Central memory CD8-positive, alpha-beta T cell (primary cell): ENCODE measurements at regions not wholly inside any gene's neighbourhood (a gene's known extent, or its start where the extent isn't known, plus 50 kb on each side); places are given as distances from the start of the nearest gene placed in this dataset.

Experiments used
- ATAC-seq: fragments of 150-1000 bp; cut with Tn5 transposase; replicated peaks from 2 replicates; pipeline ENCODE4 v1.10.0; 2022; ENCODE audit warnings: mild to moderate bottlenecking, moderate FRiP score, moderate number of reproducible peaks; ENCODE audit not compliant: poor library complexity, severe bottlenecking; ENCODE audit errors: extremely low read depth
- DNase-seq, 2 donors: peaks; one replicate each; pipeline ENCODE4 v3.0.0; 2021; ENCODE audit warnings: low spot score in 2 of 2
- H3K27ac Mint-ChIP-seq: one replicate; pipeline ENCODE4 v1.8.0; 2022; ENCODE audit warnings: low read depth, mild to moderate bottlenecking, moderate library complexity, mixed read lengths
- H3K27me3 Mint-ChIP-seq: one replicate; pipeline ENCODE4 v1.8.0; 2022; ENCODE audit warnings: mixed read lengths
- H3K36me3 Mint-ChIP-seq: one replicate; pipeline ENCODE4 v1.8.0; 2022; ENCODE audit warnings: mild to moderate bottlenecking, moderate library complexity, mixed read lengths; ENCODE audit not compliant: insufficient read depth
- H3K4me1 Mint-ChIP-seq: one replicate; pipeline ENCODE4 v1.8.0; 2022; ENCODE audit warnings: mixed read lengths
- H3K4me3 Mint-ChIP-seq: one replicate; pipeline ENCODE4 v1.8.0; 2022; ENCODE audit warnings: mild to moderate bottlenecking, moderate library complexity, mixed read lengths
- H3K9me3 Mint-ChIP-seq: one replicate; pipeline ENCODE4 v1.8.0; 2022; ENCODE audit warnings: mixed read lengths

DNA sequence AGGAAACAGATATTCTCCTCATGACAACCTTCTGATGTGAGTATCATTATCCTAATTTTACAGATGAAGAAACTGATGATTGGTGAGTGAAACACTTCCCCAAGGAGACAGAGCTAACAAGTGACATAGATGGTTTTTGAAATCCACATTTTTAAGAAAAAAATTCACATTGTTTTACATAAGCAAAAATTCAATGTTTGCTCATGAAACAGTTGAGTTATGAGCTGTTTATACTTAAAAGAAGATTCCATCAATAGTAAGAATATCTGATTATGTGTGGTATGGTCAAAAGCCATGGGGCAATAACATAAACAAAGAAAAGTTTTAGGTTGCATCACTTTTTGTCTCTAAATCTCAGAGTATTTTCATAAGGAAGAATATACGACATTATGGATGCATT, 167.9 kb upstream of the PAPPA start:
- ATAC-seq (no peak), DNase-seq (no peak)
- no peak overlapping the region for H3K4me3 Mint-ChIP-seq
- H3K27me3 Mint-ChIP-seq, result no peaks in the 10 kb centered on the region
- no peaks in the 10 kb centered on the region for H3K36me3 Mint-ChIP-seq
- H3K9me3 Mint-ChIP-seq, result peaks cover 19% of the 10 kb centered on the region
- no peak overlapping the region for H3K27ac Mint-ChIP-seq
- no peaks in the 10 kb centered on the region for H3K4me1 Mint-ChIP-seq

DNA sequence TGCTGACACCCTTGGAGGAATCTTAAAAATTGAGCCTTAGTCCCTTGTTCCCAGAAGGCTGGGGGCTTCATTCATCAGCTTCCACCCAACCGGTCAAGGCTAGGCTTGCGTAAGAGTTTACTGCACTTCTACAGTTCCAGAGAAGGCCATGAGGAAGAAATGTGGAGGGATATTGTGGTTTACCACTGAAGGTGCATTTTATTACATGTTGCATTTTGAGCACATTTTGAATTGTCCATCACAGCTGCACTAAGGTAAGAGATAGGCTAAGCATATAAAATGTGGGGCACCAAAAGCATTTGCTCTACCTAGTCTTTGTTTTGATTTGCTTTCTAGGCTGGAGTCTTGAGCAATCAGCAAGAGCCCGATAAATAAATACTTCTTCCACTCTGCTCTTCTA, 167.1 kb upstream of the PAPPA start:
- H3K4me3 Mint-ChIP-seq, result no peak overlapping the region
- DNase-seq, result no peak
- H3K27me3 Mint-ChIP-seq, result no peaks in the 10 kb centered on the region
- H3K9me3 Mint-ChIP-seq, result peaks cover 13% of the 10 kb centered on the region
- H3K36me3 Mint-ChIP-seq, result no peaks in the 10 kb centered on the region
- no peak overlapping the region for H3K27ac Mint-ChIP-seq
- ATAC-seq, result no peak
- no peaks in the 10 kb centered on the region for H3K4me1 Mint-ChIP-seq

DNA sequence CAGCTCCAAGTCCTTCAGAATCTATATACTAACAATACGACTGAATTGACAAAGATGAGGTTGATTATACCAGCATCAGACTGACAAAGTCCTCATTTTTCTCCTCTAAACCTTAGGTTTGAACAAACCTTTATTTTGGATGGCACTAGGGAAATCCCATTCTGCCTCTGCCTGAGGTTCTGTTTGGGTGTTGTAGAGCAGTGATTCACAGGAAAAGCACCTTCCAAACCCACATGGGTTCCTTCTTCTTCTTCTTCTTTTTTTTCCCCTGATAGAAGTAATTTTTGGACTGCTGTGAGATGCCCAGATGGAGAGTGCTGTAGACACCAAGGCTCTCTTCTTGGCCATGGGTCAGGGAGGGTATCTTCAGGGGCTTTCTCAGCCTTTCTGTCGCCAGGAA, 164.9 kb upstream of the PAPPA start:
- DNase-seq (no peak), ATAC-seq (no peak)
- H3K36me3 Mint-ChIP-seq, result no peaks in the 10 kb centered on the region
- no peaks in the 10 kb centered on the region for H3K4me1 Mint-ChIP-seq
- H3K4me3 Mint-ChIP-seq, result no peak overlapping the region
- no peaks in the 10 kb centered on the region for H3K27me3 Mint-ChIP-seq
- no peak overlapping the region for H3K27ac Mint-ChIP-seq
- peaks cover 15% of the 10 kb centered on the region for H3K9me3 Mint-ChIP-seq

- Mint-ChIP-seq H3K4me1 (no peaks in the 10 kb centered on the region), H3K4me3 (no peak overlapping the region), H3K36me3 (peaks cover 2% of the 10 kb centered on the region), H3K27me3 (no peaks in the 10 kb centered on the region), H3K27ac (no peak overlapping the region), H3K9me3 (peaks cover 12% of the 10 kb centered on the region)
- ATAC-seq (no peak), DNase-seq (no peak)
These were observed 163.8 kb upstream of the PAPPA start for GRCh38 chr9:115989831-115990230.

- ATAC-seq (no peak), DNase-seq (no peak)
- H3K4me3 Mint-ChIP-seq, result no peak overlapping the region
- peaks cover 4% of the 10 kb centered on the region for H3K9me3 Mint-ChIP-seq
- H3K27ac Mint-ChIP-seq, result no peak overlapping the region
- peaks cover 2% of the 10 kb centered on the region for H3K36me3 Mint-ChIP-seq
- H3K27me3 Mint-ChIP-seq, result no peaks in the 10 kb centered on the region
- no peaks in the 10 kb centered on the region for H3K4me1 Mint-ChIP-seq
These were observed 160.8 kb upstream of the PAPPA start for GRCh38 chr9:115992834-115993233.

- Mint-ChIP-seq H3K27me3 (no peaks in the 10 kb centered on the region), H3K36me3 (peaks cover 2% of the 10 kb centered on the region), H3K9me3 (no peaks in the 10 kb centered on the region), H3K4me1 (no peaks in the 10 kb centered on the region), H3K27ac (no peak overlapping the region), H3K4me3 (no peak overlapping the region)
- no peak for DNase-seq
- no peak for ATAC-seq
These were observed 155.7 kb upstream of the PAPPA start for GRCh38 chr9:115997923-115998322.

- ATAC-seq (no peak), DNase-seq (no peak)
- no peaks in the 10 kb centered on the region for H3K9me3 Mint-ChIP-seq
- no peaks in the 10 kb centered on the region for H3K4me1 Mint-ChIP-seq
- no peak overlapping the region for H3K27ac Mint-ChIP-seq
- peaks cover 2% of the 10 kb centered on the region for H3K36me3 Mint-ChIP-seq
- no peak overlapping the region for H3K4me3 Mint-ChIP-seq
- no peaks in the 10 kb centered on the region for H3K27me3 Mint-ChIP-seq
These were observed 154.9 kb upstream of the PAPPA start for GRCh38 chr9:115998666-115999065.

DNA sequence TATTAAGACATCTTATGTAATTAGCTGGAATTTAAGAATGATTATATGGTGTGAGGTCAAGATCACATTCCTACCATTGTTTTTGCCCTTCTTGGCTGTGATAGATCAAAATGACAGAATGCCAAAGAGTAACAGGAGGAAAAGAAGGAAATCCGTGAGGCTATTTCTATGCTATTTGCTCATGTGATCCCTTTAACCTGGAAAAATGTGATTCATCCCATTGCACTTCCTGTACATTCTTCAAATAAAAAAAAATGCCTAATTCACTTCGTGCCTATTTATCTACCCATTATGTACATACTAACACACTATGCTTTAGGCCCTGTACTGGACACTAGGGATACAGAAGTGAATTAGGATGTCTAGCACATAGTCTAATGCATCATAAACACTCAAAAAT, 154.1 kb upstream of the PAPPA start:
- no peak overlapping the region for H3K27ac Mint-ChIP-seq
- H3K36me3 Mint-ChIP-seq, result no peaks in the 10 kb centered on the region
- H3K4me3 Mint-ChIP-seq, result no peak overlapping the region
- DNase-seq, result no peak
- no peaks in the 10 kb centered on the region for H3K4me1 Mint-ChIP-seq
- no peak for ATAC-seq
- no peaks in the 10 kb centered on the region for H3K27me3 Mint-ChIP-seq
- no peaks in the 10 kb centered on the region for H3K9me3 Mint-ChIP-seq

DNA sequence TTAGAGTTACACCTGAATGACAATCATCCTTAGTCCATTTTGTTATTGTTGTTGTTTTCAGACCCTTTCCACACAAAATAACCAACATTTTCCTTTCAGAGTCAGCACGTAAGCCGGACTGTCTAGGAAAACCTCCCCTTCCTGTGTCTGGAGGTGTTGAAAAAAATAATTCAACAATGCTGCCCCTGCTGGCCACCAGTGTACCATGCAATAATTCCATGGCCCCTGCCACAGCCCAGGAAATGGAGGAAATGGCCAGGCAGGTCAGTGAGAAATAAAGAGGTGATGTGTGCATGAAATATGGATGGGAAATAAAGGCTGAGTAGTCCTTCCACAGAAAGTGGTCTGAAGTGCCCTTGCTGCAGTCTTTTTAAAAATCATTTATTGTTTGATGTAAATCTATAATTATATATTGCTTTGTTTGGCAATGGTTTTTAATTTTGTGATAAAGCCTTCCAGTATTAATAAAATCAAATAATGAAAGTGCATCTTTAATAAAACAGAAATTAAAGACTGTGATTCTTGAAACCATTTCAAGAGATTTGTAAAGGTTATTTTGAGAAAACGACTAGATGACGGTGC, 152.8 kb upstream of the PAPPA start:
- DNase-seq, result no peak
- Mint-ChIP-seq H3K27me3 (no peaks in the 10 kb centered on the region), H3K9me3 (no peaks in the 10 kb centered on the region), H3K4me1 (no peaks in the 10 kb centered on the region), H3K4me3 (no peak overlapping the region), H3K36me3 (no peaks in the 10 kb centered on the region), H3K27ac (no peak overlapping the region)
- ATAC-seq, result no peak

DNA sequence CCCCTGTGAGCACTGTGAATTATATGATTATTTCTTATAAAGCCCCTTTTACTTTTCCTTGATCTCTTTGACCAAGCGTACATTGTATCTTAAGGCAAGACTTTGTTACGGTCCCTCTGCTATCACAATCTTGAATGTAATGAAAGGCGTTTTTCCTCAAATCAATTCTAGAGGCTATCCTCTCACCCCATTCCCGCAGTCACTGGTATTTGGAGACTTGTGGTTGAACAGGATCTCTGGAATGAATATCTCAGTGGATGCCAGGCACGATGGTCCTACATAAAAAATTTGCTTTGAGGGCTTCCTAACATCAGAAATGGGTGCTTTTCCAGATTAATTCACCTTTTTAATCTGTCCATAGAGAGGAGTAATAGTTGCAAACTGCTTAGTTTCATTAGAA, 151.4 kb upstream of the PAPPA start:
- ATAC-seq (no peak), DNase-seq (no peak)
- Mint-ChIP-seq H3K27ac (no peak overlapping the region), H3K36me3 (no peaks in the 10 kb centered on the region), H3K27me3 (no peaks in the 10 kb centered on the region), H3K4me3 (no peak overlapping the region), H3K9me3 (no peaks in the 10 kb centered on the region), H3K4me1 (no peaks in the 10 kb centered on the region)

DNA sequence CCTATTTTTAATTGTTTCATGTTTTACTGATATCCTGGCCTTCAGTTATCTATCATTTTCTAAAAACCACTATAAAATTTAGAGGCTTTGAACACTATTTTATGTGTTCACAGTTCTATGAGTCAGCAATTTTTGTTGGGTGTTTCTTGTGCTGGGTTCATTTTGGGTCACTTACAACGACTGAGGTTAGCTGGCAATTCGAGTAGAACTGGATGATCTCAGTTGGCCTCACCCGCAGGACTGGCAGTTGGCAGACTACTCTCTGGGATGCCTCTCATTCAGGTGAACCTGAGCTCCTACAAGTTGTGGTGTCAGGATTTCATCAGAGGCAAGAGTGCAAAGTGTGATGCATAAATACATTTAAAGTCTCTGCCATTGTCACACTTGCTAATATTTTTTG, 151.0 kb upstream of the PAPPA start:
- no peak overlapping the region for H3K4me3 Mint-ChIP-seq
- ATAC-seq (no peak), DNase-seq (no peak)
- H3K27ac Mint-ChIP-seq, result no peak overlapping the region
- no peaks in the 10 kb centered on the region for H3K27me3 Mint-ChIP-seq
- H3K9me3 Mint-ChIP-seq, result no peaks in the 10 kb centered on the region
- H3K36me3 Mint-ChIP-seq, result no peaks in the 10 kb centered on the region
- no peaks in the 10 kb centered on the region for H3K4me1 Mint-ChIP-seq

- Mint-ChIP-seq H3K4me3 (no peak overlapping the region), H3K4me1 (no peaks in the 10 kb centered on the region), H3K9me3 (no peaks in the 10 kb centered on the region), H3K27me3 (no peaks in the 10 kb centered on the region), H3K36me3 (no peaks in the 10 kb centered on the region), H3K27ac (no peak overlapping the region)
- DNase-seq, result no peak
- no peak for ATAC-seq
These were observed 150.2 kb upstream of the PAPPA start for GRCh38 chr9:116003397-116003796.

- DNase-seq (no peak), ATAC-seq (no peak)
- Mint-ChIP-seq H3K4me1 (no peaks in the 10 kb centered on the region), H3K27ac (no peak overlapping the region), H3K4me3 (no peak overlapping the region), H3K36me3 (no peaks in the 10 kb centered on the region), H3K9me3 (no peaks in the 10 kb centered on the region), H3K27me3 (no peaks in the 10 kb centered on the region)
These were observed 148.4 kb upstream of the PAPPA start for GRCh38 chr9:116005205-116005604.

DNA sequence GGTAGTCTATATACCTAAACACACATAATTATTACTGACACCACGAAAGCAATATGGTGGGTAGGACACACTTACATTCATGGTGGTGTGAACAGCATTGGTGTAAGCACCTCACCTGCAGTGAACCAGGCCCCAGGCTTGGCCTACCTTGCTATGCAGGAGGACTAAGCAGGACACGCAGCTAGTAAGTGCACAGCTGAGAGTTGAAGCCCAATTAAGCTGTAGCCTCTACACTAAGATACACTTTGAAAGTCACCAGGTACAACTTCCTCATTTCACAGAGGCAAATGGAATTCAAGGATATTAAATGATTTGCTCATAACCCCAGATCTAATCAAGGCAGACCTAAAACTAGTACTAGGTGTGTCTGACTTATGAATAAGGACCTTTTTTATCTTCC, 145.8 kb upstream of the PAPPA start:
- no peak overlapping the region for H3K27ac Mint-ChIP-seq
- no peak overlapping the region for H3K4me3 Mint-ChIP-seq
- peaks cover 3% of the 10 kb centered on the region for H3K9me3 Mint-ChIP-seq
- H3K36me3 Mint-ChIP-seq, result no peaks in the 10 kb centered on the region
- no peak for DNase-seq
- no peaks in the 10 kb centered on the region for H3K4me1 Mint-ChIP-seq
- ATAC-seq, result no peak
- H3K27me3 Mint-ChIP-seq, result no peaks in the 10 kb centered on the region
